NOMO-1 (cell line): ENCODE measurements at regions not wholly inside any gene's neighbourhood (a gene's known extent, or its start where the extent isn't known, plus 50 kb on each side); places are given as distances from the start of the nearest gene placed in this dataset.
"Not testable (repeated sequence)": the region's sequence is repeated elsewhere in the genome, so short reads cannot be mapped to it uniquely, and the experiment has no call there.

ENCODE experiments used
- DNase-seq, 2 experiments: peaks; one replicate each; lab custom pipeline; 2025; ENCODE audit not compliant: unreplicated experiment in 2 of 2; lab: John Stamatoyannopoulos, UW

GRCh38 chr6:148016013-148016412 lies 326.6 kb upstream of the SASH1 start:
- DNase-seq, result no peak

GRCh38 chr6:148021165-148021564 lies 321.5 kb upstream of the SASH1 start:
- DNase-seq, result no peak

- DNase-seq, result no peak
Observed at GRCh38 chr6:148021699-148022098, 320.9 kb upstream of the SASH1 start.

GRCh38 chr6:148022279-148022678 lies 320.4 kb upstream of the SASH1 start:
- not testable (repeated sequence) for DNase-seq

GRCh38 chr6:148027201-148027600 lies 315.4 kb upstream of the SASH1 start:
- DNase-seq, result no peak

- no peak for DNase-seq
Observed at GRCh38 chr6:148035806-148036390, 306.7 kb upstream of the SASH1 start.

GRCh38 chr6:148037496-148037895 lies 305.1 kb upstream of the SASH1 start:
- no peak for DNase-seq

- no peak for DNase-seq
Observed at GRCh38 chr6:148041546-148041945, 301.1 kb upstream of the SASH1 start.

GRCh38 chr6:148042536-148042935 lies 300.1 kb upstream of the SASH1 start:
- no peak for DNase-seq

- no peak for DNase-seq
Observed at GRCh38 chr6:148044261-148044751, 298.3 kb upstream of the SASH1 start.

GRCh38 chr6:148044921-148045320 lies 297.7 kb upstream of the SASH1 start:
- no peak for DNase-seq

GRCh38 chr6:148053209-148053608 lies 289.4 kb upstream of the SASH1 start:
- DNase-seq, result no peak

GRCh38 chr6:148053796-148054195 lies 288.8 kb upstream of the SASH1 start:
- no peak for DNase-seq

GRCh38 chr6:148054219-148054618 lies 288.4 kb upstream of the SASH1 start:
- no peak for DNase-seq

GRCh38 chr6:148055419-148055818 lies 287.2 kb upstream of the SASH1 start:
- DNase-seq, result no peak

GRCh38 chr6:148059869-148060268 lies 282.8 kb upstream of the SASH1 start:
- no peak for DNase-seq

GRCh38 chr6:148064406-148065134 lies 278.1 kb upstream of the SASH1 start:
- DNase-seq, result no peak

GRCh38 chr6:148068437-148069061 lies 274.1 kb upstream of the SASH1 start:
- DNase-seq, result no peak

- DNase-seq, result no peak
Observed at GRCh38 chr6:148069256-148069655, 273.4 kb upstream of the SASH1 start.

GRCh38 chr6:148074291-148074690 lies 268.3 kb upstream of the SASH1 start:
- no peak for DNase-seq

- DNase-seq, result peak in 1 of 2 experiments; percentile 12
Observed at GRCh38 chr6:148074738-148075137, 267.9 kb upstream of the SASH1 start.

- no peak for DNase-seq
Observed at GRCh38 chr6:148075352-148075751, 267.3 kb upstream of the SASH1 start.
